HepG2 (cell line): ENCODE measurements at regions not wholly inside any gene's neighbourhood (a gene's known extent, or its start where the extent isn't known, plus 50 kb on each side); places are given as distances from the start of the nearest gene placed in this dataset.

Experiments
- DR1 ChIP-seq: sonication (generic); formaldehyde crosslinking; IDR thresholded peaks from 2 replicates; pipeline ENCODE4 v1.8.0; 2021; ENCODE audit warnings: mild to moderate bottlenecking, missing genetic modification reagents, inconsistent platforms
- FLYWCH1 ChIP-seq: sonication (generic); formaldehyde crosslinking; IDR thresholded peaks from 2 replicates; pipeline ENCODE4 v1.8.1; 2023; ENCODE audit warnings: mild to moderate bottlenecking, missing genetic modification reagents
- FOSL1 ChIP-seq: sonication (generic); formaldehyde crosslinking; IDR thresholded peaks from 2 replicates; pipeline ENCODE4 v1.9.0; 2021; ENCODE audit warnings: missing genetic modification reagents, borderline replicate concordance
- FOXJ3 ChIP-seq: sonication (generic); formaldehyde crosslinking; IDR thresholded peaks from 2 replicates; pipeline ENCODE4 v1.4.0; 2020; ENCODE audit warnings: missing genetic modification reagents, mild to moderate bottlenecking, borderline replicate concordance
- KDM5A ChIP-seq: fragments of 200-600 bp; sonication (generic); IDR thresholded peaks from 2 replicates; pipeline ENCODE4 v1.7.0; 2018; ENCODE audit warnings: antibody characterized with exemption, mild to moderate bottlenecking, low read length, borderline replicate concordance
- KLF15 ChIP-seq: sonication (generic); formaldehyde crosslinking; IDR thresholded peaks from 2 replicates; pipeline ENCODE4 v1.8.1; 2023; ENCODE audit warnings: borderline replicate concordance, mild to moderate bottlenecking, inconsistent platforms, missing genetic modification reagents, mixed read lengths
- KMT2B ChIP-seq: IDR thresholded peaks from 2 replicates; pipeline ENCODE4 v1.6.1; 2016; ENCODE audit warnings: missing genetic modification reagents, missing compliant biosample characterization
- MAFG ChIP-seq: sonication (generic); formaldehyde crosslinking; IDR thresholded peaks from 2 replicates; pipeline ENCODE4 v1.5.1; 2020; ENCODE audit warnings: mild to moderate bottlenecking, missing genetic modification reagents
- MTA3 ChIP-seq: sonication (generic); formaldehyde crosslinking; IDR thresholded peaks from 2 replicates; pipeline ENCODE4 v1.4.0; 2020; ENCODE audit warnings: missing genetic modification reagents
- NFIC ChIP-seq: IDR thresholded peaks from 2 replicates; pipeline ENCODE4 v1.6.1; 2012; ENCODE audit warnings: mild to moderate bottlenecking, low read length, inconsistent platforms
- PATZ1 ChIP-seq: sonication (generic); formaldehyde crosslinking; IDR thresholded peaks from 2 replicates; pipeline ENCODE4 v1.4.0; 2020; ENCODE audit warnings: missing genetic modification reagents
- SMARCC2 ChIP-seq: fragments of 450-650 bp; IDR thresholded peaks from 2 replicates; pipeline ENCODE4 v1.6.1; 2017; ENCODE audit warnings: antibody characterized with exemption, mild to moderate bottlenecking
- SPEN ChIP-seq: sonication (generic); formaldehyde crosslinking; IDR thresholded peaks from 2 replicates; pipeline ENCODE4 v1.5.1; 2020; ENCODE audit warnings: low read depth, mild to moderate bottlenecking, missing genetic modification reagents
- SUZ12 ChIP-seq: fragments of 150-350 bp; IDR thresholded peaks from 2 replicates; pipeline ENCODE4 v1.6.1; 2014; ENCODE audit warnings: low read depth, low read length
- TBP ChIP-seq: sonication (generic); formaldehyde crosslinking; IDR thresholded peaks from 2 replicates; pipeline ENCODE4 v1.5.0; 2020; ENCODE audit warnings: missing genetic modification reagents
- TBX2 ChIP-seq: sonication (generic); formaldehyde crosslinking; IDR thresholded peaks from 2 replicates; pipeline ENCODE4 v1.5.0; 2020; ENCODE audit warnings: missing genetic modification reagents, mild to moderate bottlenecking, borderline replicate concordance
- TGIF2 ChIP-seq: IDR thresholded peaks from 2 replicates; pipeline ENCODE4 v1.6.1; 2016; ENCODE audit warnings: control low read depth, missing compliant biosample characterization
- ZBTB2 ChIP-seq: sonication (generic); formaldehyde crosslinking; IDR thresholded peaks from 2 replicates; pipeline ENCODE4 v1.8.0; 2022; ENCODE audit warnings: low read depth, missing genetic modification reagents
- ZBTB37 ChIP-seq: sonication (generic); formaldehyde crosslinking; IDR thresholded peaks from 2 replicates; pipeline ENCODE4 v1.4.0; 2020; ENCODE audit warnings: mild to moderate bottlenecking, missing genetic modification reagents
- ZNF317 ChIP-seq: sonication (generic); formaldehyde crosslinking; IDR thresholded peaks from 2 replicates; pipeline ENCODE4 v1.5.0; 2020; ENCODE audit warnings: mild to moderate bottlenecking, missing genetic modification reagents
- ZNF546 ChIP-seq: sonication (generic); formaldehyde crosslinking; conservative IDR thresholded peaks from 2 replicates; pipeline ENCODE4 v1.8.1; 2023; ENCODE audit warnings: mild to moderate bottlenecking, missing genetic modification reagents
- ZNF557 ChIP-seq: sonication (generic); formaldehyde crosslinking; IDR thresholded peaks from 2 replicates; pipeline ENCODE4 v1.4.0; 2020; ENCODE audit warnings: missing genetic modification reagents
- ZNF678 ChIP-seq: sonication (generic); formaldehyde crosslinking; IDR thresholded peaks from 2 replicates; pipeline ENCODE4 v1.4.0; 2020; ENCODE audit warnings: mild to moderate bottlenecking, missing genetic modification reagents
- ZNF747 ChIP-seq: sonication (generic); formaldehyde crosslinking; IDR thresholded peaks from 2 replicates; pipeline ENCODE4 v1.8.1; 2023; ENCODE audit warnings: missing genetic modification reagents, mild to moderate bottlenecking, borderline replicate concordance
- ZNF776 ChIP-seq: sonication (generic); formaldehyde crosslinking; IDR thresholded peaks from 2 replicates; pipeline ENCODE4 v1.4.0; 2020; ENCODE audit warnings: mild to moderate bottlenecking, missing genetic modification reagents
- ZNF780A ChIP-seq: sonication (generic); formaldehyde crosslinking; IDR thresholded peaks from 2 replicates; pipeline ENCODE4 v1.8.0; 2022; ENCODE audit warnings: mild to moderate bottlenecking, missing genetic modification reagents, moderate library complexity
- ZNF850 ChIP-seq: sonication (generic); formaldehyde crosslinking; conservative IDR thresholded peaks from 2 replicates; pipeline ENCODE4 v1.9.0; 2021; ENCODE audit warnings: mild to moderate bottlenecking, missing genetic modification reagents
- ZSCAN22 ChIP-seq: sonication (generic); formaldehyde crosslinking; IDR thresholded peaks from 2 replicates; pipeline ENCODE4 v1.4.0; 2020; ENCODE audit warnings: mild to moderate bottlenecking, missing genetic modification reagents
- ZSCAN25 ChIP-seq: sonication (generic); formaldehyde crosslinking; IDR thresholded peaks from 2 replicates; pipeline ENCODE4 v1.8.0; 2022; ENCODE audit warnings: mild to moderate bottlenecking, missing genetic modification reagents

GRCh38 chr20:5696011-5696559 is 54.1 kb upstream of the SHLD1 start (continued):
- TF ChIP-seq ZBTB37 (0 out of 2 replicates have a peak, but pooled peaks have one; percentile 37), KLF15 (no peak), FOXJ3 (CRISPR knock-in tag) (no peak), ZNF317 (0 out of 2 replicates have a peak, but pooled peaks have one; percentile 39), ZNF780A (CRISPR knock-in tag) (no peak), SUZ12 (no peak), ZSCAN22 (no peak), ZNF546 (CRISPR knock-in tag) (no peak), DR1 (CRISPR knock-in tag) (no peak), TBP (CRISPR knock-in tag) (no peak), SPEN (CRISPR knock-in tag) (0 out of 2 replicates have a peak, but pooled peaks have one; percentile 19), TGIF2 (no peak), KDM5A (no peak), NFIC (no peak), ZNF678 (CRISPR knock-in tag) (no peak), ZSCAN25 (CRISPR knock-in tag) (no peak), ZBTB2 (CRISPR knock-in tag) (no peak), MTA3 (CRISPR knock-in tag) (no peak), MAFG (CRISPR knock-in tag) (no peak), ZNF776 (0 out of 2 replicates have a peak, but pooled peaks have one; percentile 30), TBX2 (no peak), SMARCC2 (no peak), FLYWCH1 (no peak), ZNF850 (CRISPR knock-in tag) (no peak), ZNF557 (CRISPR knock-in tag) (no peak), FOSL1 (CRISPR knock-in tag) (0 out of 2 replicates have a peak, but pooled peaks have one; percentile 4), PATZ1 (CRISPR knock-in tag) (no peak), KMT2B (CRISPR knock-in tag) (no peak), ZNF747 (CRISPR knock-in tag) (no peak)
